GM19193 (cell line): ENCODE measurements at regions not wholly inside any gene's neighbourhood (a gene's known extent, or its start where the extent isn't known, plus 50 kb on each side); places are given as distances from the start of the nearest gene placed in this dataset.

Experiments used
- POLR2A ChIP-seq: IDR thresholded peaks from 4 replicates; pipeline ENCODE4 v1.6.1; 2011; ENCODE audit not compliant: insufficient read depth, insufficient read length; ENCODE audit errors: extremely low read depth

DNA sequence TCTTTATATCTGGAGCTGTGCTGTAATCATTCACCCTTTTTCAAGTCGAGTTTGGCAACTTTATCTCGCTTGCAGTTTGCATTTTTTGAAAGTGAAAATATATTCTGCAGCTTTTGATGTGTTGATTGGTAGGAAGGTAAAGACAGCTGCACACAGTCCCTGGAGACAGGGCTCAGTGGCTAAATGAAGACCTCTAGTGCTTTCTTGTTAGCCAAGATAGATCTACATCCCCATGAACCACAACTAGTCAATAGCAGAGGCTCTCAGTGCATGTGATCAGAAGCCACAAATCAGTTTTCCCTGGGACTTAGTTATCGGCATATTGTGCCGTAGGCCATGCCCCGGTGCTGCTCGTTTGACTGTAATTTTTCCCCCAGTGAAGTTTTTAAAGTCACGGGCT is 587.7 kb upstream of the PITX2 start:
- no peak for TF ChIP-seq POLR2A

- no peak for TF ChIP-seq POLR2A
Observed at GRCh38 chr4:111213531-111213930, 590.7 kb upstream of the PITX2 start.

GRCh38 chr4:111214371-111214770 is 591.5 kb upstream of the PITX2 start:
- TF ChIP-seq POLR2A = no peak

DNA sequence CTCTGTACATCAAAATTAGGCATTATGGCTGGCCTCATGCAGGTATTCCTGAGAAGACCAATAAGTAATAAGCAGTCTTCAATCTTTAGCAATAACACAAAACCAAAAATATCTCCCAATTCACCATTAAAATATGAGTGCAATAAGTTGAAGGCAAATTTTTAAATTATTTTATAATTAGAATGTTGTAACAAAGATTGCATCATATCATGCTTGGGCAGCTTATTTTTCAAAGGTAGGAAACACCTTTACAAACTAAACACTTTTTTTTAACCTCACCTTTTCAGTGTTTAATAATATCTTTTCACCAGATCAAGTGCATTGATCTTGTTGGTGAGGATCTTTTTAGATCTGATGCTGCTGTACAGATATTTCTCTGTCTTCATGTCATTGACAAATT is 592.9 kb upstream of the PITX2 start:
- no peak for TF ChIP-seq POLR2A

DNA sequence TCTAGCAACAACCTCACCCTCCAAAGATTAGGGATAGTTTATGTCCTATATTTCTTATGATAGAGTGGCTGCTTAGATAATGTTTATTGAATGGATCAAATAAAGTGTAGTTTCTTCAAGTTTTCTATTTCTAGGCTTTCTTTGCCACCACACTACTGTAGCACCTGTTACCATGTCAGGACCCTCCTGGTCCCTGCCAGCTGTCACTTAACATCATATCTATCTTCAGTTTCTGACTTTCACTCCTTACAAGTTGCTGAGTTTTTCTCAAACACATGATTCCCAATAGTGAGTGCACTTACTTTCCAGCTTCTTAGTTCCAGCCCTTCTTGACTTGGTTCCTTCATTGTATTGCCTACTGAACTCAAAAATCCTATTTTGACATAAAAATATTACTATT is 593.9 kb upstream of the PITX2 start:
- no peak for TF ChIP-seq POLR2A

- TF ChIP-seq POLR2A = no peak
Observed at GRCh38 chr4:111221371-111221770, 598.5 kb upstream of the PITX2 start.

DNA sequence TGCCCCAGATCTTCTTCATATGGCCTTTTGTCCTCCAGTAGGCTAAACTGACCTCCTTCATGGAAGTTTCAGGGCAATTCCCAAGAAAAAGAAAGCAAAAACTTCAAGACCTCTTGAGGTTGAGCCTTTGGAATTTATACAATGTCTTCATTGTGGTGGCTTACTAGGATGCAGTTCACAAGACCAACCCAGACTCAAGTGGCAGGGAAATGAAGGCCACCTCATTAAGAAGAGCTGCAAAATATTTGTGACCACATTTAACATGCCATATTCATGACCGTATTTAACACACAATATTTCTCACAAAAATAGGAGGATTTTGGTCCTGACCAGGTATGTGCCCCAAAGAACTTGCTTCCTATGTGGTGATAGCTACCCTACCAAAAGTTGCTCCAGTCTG is 605.5 kb upstream of the PITX2 start:
- no peak for TF ChIP-seq POLR2A

DNA sequence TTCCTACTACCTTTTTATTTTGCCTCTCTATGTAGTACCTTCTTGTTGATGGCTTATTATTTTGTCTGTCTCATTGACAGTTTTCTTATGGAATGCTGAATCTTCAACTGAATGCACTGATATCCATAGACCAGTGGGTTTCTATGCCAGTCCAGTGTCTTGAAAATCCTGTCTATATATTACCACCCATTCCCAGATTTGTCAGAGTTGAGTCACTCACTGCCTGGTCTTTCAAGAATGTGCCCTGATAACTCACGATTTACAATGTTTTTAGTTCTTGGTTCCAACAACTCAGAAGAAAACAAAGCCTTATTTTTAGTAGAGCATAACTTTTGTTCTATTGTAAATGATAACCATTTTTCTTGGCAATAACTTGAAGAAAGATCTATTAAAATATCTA is 606.0 kb upstream of the PITX2 start:
- no peak for TF ChIP-seq POLR2A

DNA sequence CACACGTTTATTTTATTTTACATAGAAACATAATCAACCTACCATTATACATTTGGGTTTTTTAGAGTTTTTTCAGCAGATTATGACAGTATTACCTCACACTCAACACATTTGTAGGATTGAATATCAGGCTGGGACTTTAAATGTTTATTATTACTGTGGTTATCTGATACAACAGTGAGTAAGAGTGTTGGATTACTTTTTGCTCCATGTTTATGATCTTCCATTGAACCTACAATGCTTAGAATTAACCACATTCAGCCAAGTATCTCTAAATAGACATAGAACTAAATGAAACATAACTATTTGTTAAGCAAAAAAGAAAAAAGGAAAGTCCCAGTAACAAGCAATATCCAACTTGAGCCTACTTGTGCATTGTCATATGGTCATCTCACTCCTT is 607.4 kb upstream of the PITX2 start:
- no peak for TF ChIP-seq POLR2A

DNA sequence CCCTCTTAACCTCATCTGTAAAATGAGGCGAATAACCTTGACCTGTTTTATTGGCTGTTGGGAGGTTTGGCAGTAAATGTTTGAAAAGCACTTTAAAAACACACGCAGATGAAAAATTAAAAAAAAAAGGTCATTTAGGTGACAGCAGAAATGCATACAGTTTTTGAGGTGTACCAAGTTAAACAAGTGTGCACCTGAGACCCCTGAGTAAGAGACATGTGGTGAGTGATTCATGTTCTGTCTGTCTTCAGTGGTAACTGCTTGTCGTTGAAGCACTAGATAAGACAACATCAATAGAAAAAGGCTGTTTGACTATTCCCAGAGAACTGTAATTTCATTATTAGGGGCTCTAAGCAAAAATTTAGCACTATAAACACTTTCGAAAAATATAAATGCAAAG is 608.4 kb upstream of the PITX2 start:
- no peak for TF ChIP-seq POLR2A

- no peak for TF ChIP-seq POLR2A
Observed at GRCh38 chr4:111234939-111235338, 612.1 kb upstream of the PITX2 start.

DNA sequence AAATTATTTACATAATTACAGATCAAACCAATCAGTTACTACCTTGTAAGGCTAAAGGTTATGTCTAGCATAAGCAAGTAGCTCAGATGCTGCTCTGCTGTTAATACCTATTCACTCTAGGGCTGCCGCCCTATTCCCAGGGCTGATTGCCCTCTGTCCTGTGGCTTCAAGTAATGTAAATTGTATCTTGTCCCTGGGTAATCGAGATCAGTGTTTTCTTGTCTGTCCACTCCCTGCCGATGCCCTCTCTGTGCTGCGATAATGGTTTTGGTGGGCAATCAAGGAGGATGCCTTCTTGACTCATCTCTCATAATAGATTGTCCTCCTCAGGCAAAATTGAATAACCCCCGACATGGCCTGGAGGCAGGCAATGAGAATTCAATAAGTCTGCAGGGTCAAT is 641.0 kb upstream of the PITX2 start:
- no peak for TF ChIP-seq POLR2A

GRCh38 chr4:111266937-111267336 is 644.1 kb upstream of the PITX2 start:
- no peak for TF ChIP-seq POLR2A

DNA sequence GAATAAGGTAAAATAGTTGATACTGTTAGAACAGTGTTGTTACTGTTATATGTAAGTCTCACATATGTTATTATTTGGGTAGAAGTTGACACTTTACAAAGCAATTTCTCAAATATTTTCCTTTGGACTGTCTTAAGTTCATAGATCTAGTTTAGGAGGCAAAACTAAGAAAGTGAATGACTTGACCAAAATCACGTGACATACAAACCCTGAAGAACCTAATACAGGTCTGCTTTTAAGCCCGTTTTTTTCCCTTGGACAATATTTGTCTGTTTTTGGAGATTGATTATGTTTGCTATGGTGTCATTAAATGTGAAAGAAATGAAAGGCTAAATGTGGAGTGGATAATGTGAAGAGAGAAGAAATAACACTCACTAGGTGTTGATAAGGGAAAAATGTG is 644.9 kb upstream of the PITX2 start:
- TF ChIP-seq POLR2A = no peak

- TF ChIP-seq POLR2A = no peak
Observed at GRCh38 chr4:111268769-111269414, 646.0 kb upstream of the PITX2 start.

DNA sequence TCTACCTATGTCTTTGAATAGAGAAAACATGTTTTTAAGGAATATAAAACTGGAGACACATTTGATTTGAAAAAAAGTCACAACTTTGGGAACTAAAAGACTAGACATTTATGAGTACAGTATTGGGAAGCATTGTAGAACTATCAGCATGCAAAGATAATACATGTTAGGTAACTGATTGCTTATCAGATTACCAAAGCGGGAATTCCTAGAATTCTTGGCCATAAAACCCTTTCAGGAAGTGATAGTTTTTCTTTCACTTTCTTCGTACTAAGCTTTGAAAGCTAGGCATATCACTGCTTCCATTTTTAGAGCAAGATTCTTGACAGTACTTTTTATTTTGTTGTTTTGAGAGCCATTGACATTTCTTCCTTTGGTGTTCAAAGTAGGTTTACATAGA is 646.6 kb upstream of the PITX2 start:
- TF ChIP-seq POLR2A = no peak

DNA sequence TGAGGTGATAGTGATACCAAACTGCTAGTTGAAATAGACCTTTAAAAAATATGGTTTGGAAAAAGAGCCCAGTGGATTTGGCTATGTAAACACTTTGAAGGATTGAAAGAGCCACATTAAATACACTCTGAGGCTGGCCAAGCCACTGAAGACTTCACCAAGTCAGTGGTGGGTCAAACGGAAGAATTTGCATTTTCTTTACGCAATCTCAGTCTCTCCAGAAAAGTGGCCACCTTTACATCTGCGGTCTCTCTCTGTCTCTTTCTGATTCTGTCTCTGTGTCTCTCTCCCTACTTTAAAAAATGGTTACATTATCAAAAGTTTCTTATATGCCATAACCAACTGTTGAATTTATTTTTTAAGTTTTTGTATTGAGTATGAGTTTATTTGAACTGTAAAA is 651.2 kb upstream of the PITX2 start:
- no peak for TF ChIP-seq POLR2A
